WTC11 (cell line): ENCODE measurements at regions not wholly inside any gene's neighbourhood (a gene's known extent, or its start where the extent isn't known, plus 50 kb on each side); places are given as distances from the start of the nearest gene placed in this dataset.
A peak's percentile ranks its signal among the peaks of the same experiment; 100 is the strongest.

Experiments
- ATAC-seq: fragments of 200-7000 bp; cut with Tn5 transposase; 2 replicates; pipeline ENCODE4 v1.10.0; 2021; ENCODE audit warnings: mild to moderate bottlenecking, moderate library complexity
- CTCF ChIA-PET: fragments of 300-600 bp; sonication (Branson Sonifier 250); formaldehyde crosslinking; loops from one replicate; lab custom pipeline; 2021; ENCODE audit warnings: antibody characterized with exemption; lab: Charles Lee
- POLR2A ChIA-PET: fragments of 350-600 bp; sonication (Branson Sonifier 250); formaldehyde crosslinking; loops from one replicate; lab custom pipeline; 2021; ENCODE audit warnings: antibody characterized with exemption; lab: Charles Lee
- DNase-seq: peaks from one replicate; pipeline ENCODE4 v3.0.0; 2021; ENCODE audit warnings: low spot score
- H3K27ac Mint-ChIP-seq: 2 replicates; pipeline ENCODE4 v1.8.0; 2021; ENCODE audit warnings: mixed read lengths
- H3K27me3 Mint-ChIP-seq: 2 replicates; pipeline ENCODE4 v1.8.0; 2021; ENCODE audit warnings: low read depth, mild to moderate bottlenecking, moderate library complexity, mixed read lengths
- H3K36me3 Mint-ChIP-seq: 2 replicates; pipeline ENCODE4 v1.8.0; 2021; ENCODE audit warnings: mixed read lengths
- H3K4me1 Mint-ChIP-seq: 2 replicates; pipeline ENCODE4 v1.8.0; 2022; ENCODE audit warnings: mixed read lengths
- H3K4me3 Mint-ChIP-seq: 2 replicates; pipeline ENCODE4 v1.8.0; 2021; ENCODE audit warnings: mild to moderate bottlenecking, moderate library complexity, mixed read lengths
- H3K9me3 Mint-ChIP-seq: 2 replicates; pipeline ENCODE4 v1.8.0; 2021; ENCODE audit warnings: mixed read lengths
- ARID4B ChIP-seq: sonication (generic); formaldehyde crosslinking; IDR thresholded peaks from 2 replicates; pipeline ENCODE4 v1.8.0; 2023; ENCODE audit warnings: missing genetic modification reagents, mild to moderate bottlenecking, borderline replicate concordance
- CBFB ChIP-seq: sonication (generic); formaldehyde crosslinking; IDR thresholded peaks from 2 replicates; pipeline ENCODE4 v1.8.1; 2022; ENCODE audit warnings: mild to moderate bottlenecking, low read depth, missing genetic modification reagents
- CTCF ChIP-seq: fragments of 200-600 bp; IDR thresholded peaks from 2 replicates; pipeline ENCODE4 v1.8.0; 2022; ENCODE audit warnings: antibody characterized with exemption
- EMX1 ChIP-seq: fragments of 250-450 bp; sonication (Bioruptor Pico); IDR thresholded peaks from 2 replicates; pipeline ENCODE4 v1.8.0; 2021; ENCODE audit warnings: mild to moderate bottlenecking
- FOXJ3 ChIP-seq: sonication (generic); formaldehyde crosslinking; IDR thresholded peaks from 2 replicates; pipeline ENCODE4 v1.9.0; 2021; ENCODE audit warnings: missing genetic modification reagents, mild to moderate bottlenecking, borderline replicate concordance
- FOXK1 ChIP-seq: sonication (generic); formaldehyde crosslinking; IDR thresholded peaks from 2 replicates; pipeline ENCODE4 v1.8.0; 2022; ENCODE audit warnings: mild to moderate bottlenecking, moderate library complexity, missing genetic modification reagents
- FOXP4 ChIP-seq: sonication (generic); formaldehyde crosslinking; IDR thresholded peaks from 2 replicates; pipeline ENCODE4 v1.8.0; 2022; ENCODE audit warnings: mild to moderate bottlenecking, missing genetic modification reagents
- KAT7 ChIP-seq: sonication (generic); formaldehyde crosslinking; IDR thresholded peaks from 2 replicates; pipeline ENCODE4 v1.8.1; 2023; ENCODE audit warnings: missing genetic modification reagents, mild to moderate bottlenecking, borderline replicate concordance
- NFE2L1 ChIP-seq: sonication (generic); formaldehyde crosslinking; IDR thresholded peaks from 2 replicates; pipeline ENCODE4 v1.8.1; 2023; ENCODE audit warnings: missing genetic modification reagents
- OVOL2 ChIP-seq: fragments of 250-450 bp; sonication (Bioruptor Pico); IDR thresholded peaks from 2 replicates; pipeline ENCODE4 v1.9.0; 2021; ENCODE audit warnings: mild to moderate bottlenecking, borderline replicate concordance
- RORB ChIP-seq: fragments of 250-450 bp; sonication (Bioruptor Pico); IDR thresholded peaks from 2 replicates; pipeline ENCODE4 v1.9.0; 2021; ENCODE audit warnings: mild to moderate bottlenecking
- SMAD3 ChIP-seq: sonication (generic); formaldehyde crosslinking; IDR thresholded peaks from 2 replicates; pipeline ENCODE4 v1.8.0; 2022; ENCODE audit warnings: missing genetic modification reagents, mild to moderate bottlenecking, borderline replicate concordance
- TEAD1 ChIP-seq: sonication (generic); formaldehyde crosslinking; IDR thresholded peaks from 2 replicates; pipeline ENCODE4 v1.8.0; 2022; ENCODE audit warnings: mild to moderate bottlenecking, missing genetic modification reagents
- TP53 ChIP-seq: sonication (generic); formaldehyde crosslinking; IDR thresholded peaks from 2 replicates; pipeline ENCODE4 v1.8.1; 2023; ENCODE audit warnings: mild to moderate bottlenecking, missing genetic modification reagents
- ZBTB43 ChIP-seq: sonication (generic); formaldehyde crosslinking; IDR thresholded peaks from 2 replicates; pipeline ENCODE4 v1.8.1; 2023; ENCODE audit warnings: mild to moderate bottlenecking, missing genetic modification reagents
- ZNF317 ChIP-seq: sonication (generic); formaldehyde crosslinking; IDR thresholded peaks from 2 replicates; pipeline ENCODE4 v1.8.1; 2023; ENCODE audit warnings: low read depth, mild to moderate bottlenecking, moderate library complexity, missing genetic modification reagents, borderline replicate concordance
- ZNF396 ChIP-seq: fragments of 250-450 bp; sonication (Bioruptor Pico); IDR thresholded peaks from 2 replicates; pipeline ENCODE4 v1.8.0; 2021; ENCODE audit warnings: mild to moderate bottlenecking, moderate library complexity, borderline replicate concordance
- ZSCAN18 ChIP-seq: fragments of 250-450 bp; sonication (Bioruptor Pico); IDR thresholded peaks from 2 replicates; pipeline ENCODE4 v2.1.2; 2022; ENCODE audit warnings: mild to moderate bottlenecking, moderate library complexity

GRCh38 chr5:90267646-90268045 is 141.9 kb downstream of the CETN3 start (continued):
- TF ChIP-seq SMAD3 (CRISPR knock-in tag): no peak

GRCh38 chr5:90265545-90265857 is 144.1 kb downstream of the CETN3 start:
- Mint-ChIP-seq H3K27ac (no peak overlapping the region), H3K27me3 (no peaks in the 10 kb centered on the region), H3K4me1 (peaks cover 11% of the 10 kb centered on the region)

GRCh38 chr5:90264689-90265544 is 144.6 kb downstream of the CETN3 start:
- Mint-ChIP-seq H3K27ac (no peak overlapping the region), H3K9me3 (no peaks in the 10 kb centered on the region), H3K27me3 (no peaks in the 10 kb centered on the region), H3K4me3 (no peak overlapping the region), H3K4me1 (peaks cover 11% of the 10 kb centered on the region), H3K36me3 (no peaks in the 10 kb centered on the region)
- peak; percentile 74 for ATAC-seq
- TF ChIP-seq ZSCAN18 (CRISPR knock-in tag) (no peak), ZNF396 (CRISPR knock-in tag) (no peak), ZNF317 (CRISPR knock-in tag) (no peak), CTCF (peak; percentile 80)
- DNase-seq: peak; percentile 63
- ChIA-PET POLR2A (no interaction called here), CTCF (interaction anchor here (0.6 to 1.3 kb wide), 14 partner anchors 9 to 1541 kb away, joined by 3 to 8 read pairs (median 3); no protein-coding TSS in a partner anchor)

More at GRCh38 chr5:90265545-90265857, 144.1 kb downstream of the CETN3 start:
- POLR2A ChIA-PET: no interaction called here
- H3K36me3 Mint-ChIP-seq: no peaks in the 10 kb centered on the region
- TF ChIP-seq RORB (CRISPR knock-in tag) (no peak), TEAD1 (CRISPR knock-in tag) (no peak), FOXK1 (no peak), OVOL2 (no peak), TP53 (CRISPR knock-in tag) (no peak), FOXP4 (CRISPR knock-in tag) (no peak)
- no peak for ATAC-seq
- no peak for DNase-seq
- CTCF ChIA-PET: interaction anchor here (0.7 to 1.3 kb wide), 13 partner anchors 10 to 1541 kb away, joined by 3 to 8 read pairs (median 3); no protein-coding TSS in a partner anchor
- H3K4me3 Mint-ChIP-seq: no peak overlapping the region
- H3K9me3 Mint-ChIP-seq: no peaks in the 10 kb centered on the region

- H3K36me3 Mint-ChIP-seq: no peaks in the 10 kb centered on the region
- H3K9me3 Mint-ChIP-seq: no peaks in the 10 kb centered on the region
- no peak overlapping the region for H3K27ac Mint-ChIP-seq
- POLR2A ChIA-PET: no interaction called here
- peaks cover 11% of the 10 kb centered on the region for H3K4me1 Mint-ChIP-seq
- no peak for TF ChIP-seq FOXJ3 (CRISPR knock-in tag)
- no peak for TF ChIP-seq EMX1 (CRISPR knock-in tag)
- TF ChIP-seq ZBTB43 (CRISPR knock-in tag): no peak
- no peak for TF ChIP-seq NFE2L1 (CRISPR knock-in tag)
- no peak for TF ChIP-seq CBFB (CRISPR knock-in tag)
- TF ChIP-seq ZNF396 (CRISPR knock-in tag): no peak
- no peak for TF ChIP-seq ARID4B (CRISPR knock-in tag)
- TF ChIP-seq KAT7 (CRISPR knock-in tag): no peak
- H3K27me3 Mint-ChIP-seq: no peaks in the 10 kb centered on the region
- DNase-seq (no peak), ATAC-seq (no peak; the same call in 1 of the 2 replicates)
- H3K4me3 Mint-ChIP-seq: no peak overlapping the region
- CTCF ChIA-PET: interaction anchor here (0.6 to 1.1 kb wide), 4 partner anchors 8 to 164 kb away, joined by 3 read pairs; no protein-coding TSS in a partner anchor
Observed at GRCh38 chr5:90263102-90263820, 146.3 kb downstream of the CETN3 start.
